ENCODE measurements at regions not wholly inside any gene's neighbourhood (a gene's known extent, or its start where the extent isn't known, plus 50 kb on each side); places are given as distances from the start of the nearest gene placed in this dataset.
"Not testable (repeated sequence)": the region's sequence is repeated elsewhere in the genome, so short reads cannot be mapped to it uniquely, and the experiment has no call there.

DNA sequence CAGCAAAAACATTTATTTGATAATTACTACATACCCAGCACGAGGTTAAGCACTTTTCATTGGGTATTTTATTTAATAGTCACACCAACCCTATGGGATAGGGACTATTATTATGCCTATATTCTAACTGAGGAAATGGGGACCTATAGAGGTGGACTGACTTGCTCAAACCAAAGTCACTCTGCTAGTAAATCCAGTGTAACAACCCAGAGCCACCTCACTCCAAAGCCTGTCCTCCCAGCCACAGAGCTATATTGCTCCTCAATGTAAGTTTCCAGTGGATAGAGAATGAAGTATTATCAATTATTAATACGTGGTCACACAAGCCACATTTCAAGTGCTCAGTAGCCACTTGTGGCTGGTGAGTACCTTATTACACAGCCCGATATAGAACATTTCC is 97.5 kb downstream of the RGS2 start:
- H3K27ac ChIP-seq = no peak overlapping the region

DNA sequence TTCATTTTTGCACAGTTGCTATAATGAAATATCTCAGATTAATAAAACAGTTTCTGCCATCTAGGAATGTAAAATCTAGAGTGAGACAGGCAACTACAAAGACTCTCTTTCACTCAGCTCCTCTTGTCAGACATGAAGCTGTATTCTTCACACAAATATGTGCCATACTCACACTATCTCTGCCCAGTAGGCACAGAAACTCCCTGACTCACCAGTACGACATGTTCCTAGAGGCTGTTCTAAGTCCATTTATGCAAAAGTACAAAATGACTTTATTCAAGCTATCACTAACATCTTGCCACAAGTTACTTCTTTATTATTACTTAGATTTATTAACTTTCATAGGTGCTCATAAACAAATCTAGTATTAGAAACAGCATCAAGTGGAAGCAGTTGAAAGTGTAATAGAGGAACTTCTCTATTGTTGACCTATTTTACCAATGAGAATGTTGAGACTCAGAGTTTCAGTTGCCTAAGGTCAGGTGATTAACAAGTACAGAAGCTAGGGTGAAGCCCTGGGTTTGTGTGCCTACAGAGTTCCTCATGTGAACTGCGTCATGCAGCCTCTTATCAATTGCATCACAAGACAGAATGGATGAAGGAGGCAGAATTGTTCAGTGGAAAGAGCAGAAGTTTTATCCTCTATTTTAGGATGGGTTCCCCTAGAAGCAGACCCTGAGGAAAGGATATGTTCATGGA is 98.9 kb downstream of the RGS2 start:
- ATAC-seq = no peak
- intact Hi-C loops (cut with DNase I; ENCODE audit: low total_unique reads) = no loop called here
- Histone ChIP-seq H3K27me3 (no peaks in the 10 kb centered on the region), H3K36me3 (no peaks in the 10 kb centered on the region), H3K9me3 (no peaks in the 10 kb centered on the region), H3K4me3 (no peak overlapping the region), H3K4me1 (peaks cover 3 to 7% of the 10 kb centered on the region in 2 donors), H3K27ac (no peak overlapping the region)
- DNase-seq = no peak
- in situ Hi-C loops (cut with MboI; ENCODE audit: low sequenced_read_pairs in 4 of 4) = no loop called here
- peak in 1 of 2 donors; percentile 6 for TF ChIP-seq POLR2A (IDR thresholded peaks at IDR 0.05)
- TF ChIP-seq, protein P1, sequence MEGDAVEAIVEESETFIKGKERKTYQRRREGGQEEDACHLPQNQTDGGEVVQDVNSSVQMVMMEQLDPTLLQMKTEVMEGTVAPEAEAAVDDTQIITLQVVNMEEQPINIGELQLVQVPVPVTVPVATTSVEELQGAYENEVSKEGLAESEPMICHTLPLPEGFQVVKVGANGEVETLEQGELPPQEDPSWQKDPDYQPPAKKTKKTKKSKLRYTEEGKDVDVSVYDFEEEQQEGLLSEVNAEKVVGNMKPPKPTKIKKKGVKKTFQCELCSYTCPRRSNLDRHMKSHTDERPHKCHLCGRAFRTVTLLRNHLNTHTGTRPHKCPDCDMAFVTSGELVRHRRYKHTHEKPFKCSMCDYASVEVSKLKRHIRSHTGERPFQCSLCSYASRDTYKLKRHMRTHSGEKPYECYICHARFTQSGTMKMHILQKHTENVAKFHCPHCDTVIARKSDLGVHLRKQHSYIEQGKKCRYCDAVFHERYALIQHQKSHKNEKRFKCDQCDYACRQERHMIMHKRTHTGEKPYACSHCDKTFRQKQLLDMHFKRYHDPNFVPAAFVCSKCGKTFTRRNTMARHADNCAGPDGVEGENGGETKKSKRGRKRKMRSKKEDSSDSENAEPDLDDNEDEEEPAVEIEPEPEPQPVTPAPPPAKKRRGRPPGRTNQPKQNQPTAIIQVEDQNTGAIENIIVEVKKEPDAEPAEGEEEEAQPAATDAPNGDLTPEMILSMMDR (IDR thresholded peaks at IDR 0.05 in 4 of 5, conservative IDR thresholded peaks at IDR 0.05 in 1 of 5) = no peak

More for the DNA sequence above, 97.5 kb downstream of the RGS2 start:
- ATAC-seq = no peak
- intact Hi-C loops (cut with DNase I; ENCODE audit: low total_unique reads) = no loop called here
- TF ChIP-seq, protein P1 (IDR thresholded peaks at IDR 0.05 in 4 of 5, conservative IDR thresholded peaks at IDR 0.05 in 1 of 5) = no peak
- no peak for TF ChIP-seq POLR2A (IDR thresholded peaks at IDR 0.05)
- DNase-seq = no peak
- in situ Hi-C loops (cut with MboI; ENCODE audit: low sequenced_read_pairs in 4 of 4) = no loop called here
- H3K27me3 ChIP-seq = no peaks in the 10 kb centered on the region
- no peaks in the 10 kb centered on the region for H3K9me3 ChIP-seq
- no peaks in the 10 kb centered on the region for H3K36me3 ChIP-seq
- H3K4me1 ChIP-seq = peaks cover 5 to 7% of the 10 kb centered on the region in 2 donors
- H3K4me3 ChIP-seq = no peak overlapping the region

DNA sequence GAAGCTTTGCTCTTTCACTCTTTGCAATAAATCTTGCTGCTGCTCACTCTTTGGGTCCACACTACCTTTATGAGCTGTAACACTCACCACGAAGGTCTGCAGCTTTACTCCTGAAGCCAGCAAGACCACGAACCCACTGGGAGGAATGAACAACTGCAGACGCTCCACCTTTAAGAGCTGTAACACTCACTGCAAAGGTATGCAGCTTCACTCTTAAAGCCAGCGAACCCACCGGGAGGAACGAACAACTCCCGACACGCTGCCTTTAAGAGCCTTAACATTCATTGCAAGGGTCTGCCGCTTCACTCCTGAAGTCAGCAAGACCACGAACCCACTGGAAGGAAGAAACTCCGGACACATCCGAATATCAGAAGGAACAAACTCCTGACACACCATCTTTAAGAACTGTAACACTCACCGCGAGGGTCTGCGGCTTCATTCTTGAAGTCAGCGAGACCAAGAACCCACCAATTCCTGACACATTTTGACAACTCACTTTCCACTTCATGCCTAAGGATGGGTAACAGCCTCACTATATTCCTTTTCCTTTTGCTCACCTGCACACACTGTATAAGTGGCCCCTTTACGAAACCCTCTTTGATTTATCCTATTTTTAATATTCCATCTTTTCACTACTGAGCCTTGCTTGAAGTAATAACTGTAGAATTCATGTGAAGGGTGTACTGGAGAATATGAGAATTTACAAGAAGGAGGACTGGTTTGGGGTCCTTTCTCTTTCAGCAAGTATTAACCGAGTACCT is 103.2 kb downstream of the RGS2 start:
- H3K27ac ChIP-seq; DNase-seq; H3K36me3 ChIP-seq; in situ Hi-C loops (cut with MboI; ENCODE audit: low sequenced_read_pairs in 4 of 4); intact Hi-C loops (cut with DNase I; ENCODE audit: low total_unique reads); ATAC-seq; H3K4me1 ChIP-seq; H3K9me3 ChIP-seq; H3K4me3 ChIP-seq; H3K27me3 ChIP-seq: not testable (repeated sequence)

DNA sequence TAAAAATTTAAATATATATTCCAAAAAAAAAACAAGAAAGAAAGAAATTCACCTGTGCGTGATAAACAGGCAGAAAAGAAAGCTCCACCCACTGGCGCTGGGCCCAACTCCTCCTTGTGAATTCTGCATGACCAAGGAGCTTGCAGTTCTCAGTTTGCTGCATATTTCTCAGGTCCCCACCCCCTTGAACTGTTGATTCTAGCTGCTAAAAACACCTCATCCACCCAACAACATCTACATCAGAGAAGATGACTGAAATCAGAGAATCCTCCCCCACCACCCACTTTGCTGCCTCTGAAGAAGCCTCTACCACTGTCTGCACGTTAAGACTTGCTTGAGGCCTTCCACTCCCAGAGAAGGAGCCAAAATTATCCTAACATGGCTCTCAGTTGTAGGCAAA is 104.8 kb downstream of the RGS2 start:
- TF ChIP-seq POLR2A (IDR thresholded peaks at IDR 0.05) = no peak
- TF ChIP-seq, protein P1 (IDR thresholded peaks at IDR 0.05 in 4 of 5, conservative IDR thresholded peaks at IDR 0.05 in 1 of 5) = no peak
- ATAC-seq (no peak), DNase-seq (no peak)
- Histone ChIP-seq H3K9me3 (no peaks in the 10 kb centered on the region), H3K4me3 (no peak overlapping the region), H3K36me3 (no peaks in the 10 kb centered on the region), H3K27ac (no peak overlapping the region), H3K4me1 (no peaks in the 10 kb centered on the region), H3K27me3 (no peaks in the 10 kb centered on the region)
- in situ Hi-C loops (cut with MboI; ENCODE audit: low sequenced_read_pairs in 4 of 4) (no loop called here), intact Hi-C loops (cut with DNase I; ENCODE audit: low total_unique reads) (no loop called here)

DNA sequence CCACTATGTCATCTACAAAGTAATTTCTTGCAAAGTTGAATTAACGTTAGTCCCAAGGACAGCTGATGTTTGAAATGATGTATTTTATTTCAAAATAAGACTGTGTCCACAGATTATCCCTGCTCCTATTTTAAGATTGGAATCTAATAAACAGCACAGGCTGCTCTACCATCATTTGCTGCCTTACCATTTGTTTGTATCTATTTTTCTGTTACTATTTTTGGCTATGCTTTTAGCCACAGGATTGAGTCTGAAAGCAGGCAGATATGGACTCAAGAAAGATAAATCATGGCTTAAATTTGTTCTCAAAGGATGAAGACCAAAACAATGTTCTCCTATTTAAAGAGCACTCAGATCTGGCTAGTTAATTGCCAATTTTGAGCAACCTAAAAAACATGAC is 105.3 kb downstream of the RGS2 start:
- H3K9me3 ChIP-seq = no peaks in the 10 kb centered on the region
- no peak for DNase-seq
- TF ChIP-seq, protein P1 (IDR thresholded peaks at IDR 0.05 in 4 of 5, conservative IDR thresholded peaks at IDR 0.05 in 1 of 5) = no peak
- no peak for TF ChIP-seq POLR2A (IDR thresholded peaks at IDR 0.05)
- intact Hi-C loops (cut with DNase I; ENCODE audit: low total_unique reads) = no loop called here
- H3K36me3 ChIP-seq = no peaks in the 10 kb centered on the region
- no peaks in the 10 kb centered on the region for H3K4me1 ChIP-seq
- H3K4me3 ChIP-seq = no peak overlapping the region
- no peak for ATAC-seq
- H3K27ac ChIP-seq = no peak overlapping the region
- in situ Hi-C loops (cut with MboI; ENCODE audit: low sequenced_read_pairs in 4 of 4) = no loop called here
- no peaks in the 10 kb centered on the region for H3K27me3 ChIP-seq
